ENCODE measurements at regions not wholly inside any gene's neighbourhood (a gene's known extent, or its start where the extent isn't known, plus 50 kb on each side); places are given as distances from the start of the nearest gene placed in this dataset.

GRCh38 chr12:89918172-89918846, 209.7 kb upstream of the ATP2B1 start:
- TF ChIP-seq CTCF (IDR thresholded peaks at IDR 0.05; ENCODE audit: low read depth, low read length), result no peak
- TF ChIP-seq EZH2phosphoT487 (IDR thresholded peaks at IDR 0.05; ENCODE audit: low read depth), result no peak
